HG03159 (cell line): ENCODE measurements at regions not wholly inside any gene's neighbourhood (a gene's known extent, or its start where the extent isn't known, plus 50 kb on each side); places are given as distances from the start of the nearest gene placed in this dataset.

Experiments used
- ATAC-seq: cut with Tn5 transposase; IDR thresholded peaks from one replicate; pipeline ENCODE4 v1.9.1; 2021; ENCODE audit warnings: mild to moderate bottlenecking, moderate library complexity; ENCODE audit not compliant: unreplicated experiment

DNA sequence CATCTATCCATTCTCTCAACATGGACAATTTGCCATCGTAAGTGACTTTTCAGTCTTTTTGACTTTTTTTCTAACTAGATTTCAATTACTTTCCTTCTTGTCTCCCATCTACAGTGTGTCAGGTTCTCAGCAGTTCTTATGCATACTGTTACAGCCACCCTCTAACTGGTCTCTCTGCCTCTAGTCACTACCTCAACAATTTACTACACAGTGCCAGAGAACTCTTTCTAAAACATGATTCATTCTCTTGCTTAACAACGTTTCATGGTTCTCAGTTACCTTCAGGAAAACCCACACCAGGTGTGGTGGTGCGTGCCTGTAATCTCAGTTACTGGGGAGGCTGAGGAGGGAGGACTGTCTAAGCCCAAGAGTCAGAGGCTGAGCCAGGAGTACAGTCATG, 95.4 kb downstream of the DIPK2A start:
- ATAC-seq: no peak

DNA sequence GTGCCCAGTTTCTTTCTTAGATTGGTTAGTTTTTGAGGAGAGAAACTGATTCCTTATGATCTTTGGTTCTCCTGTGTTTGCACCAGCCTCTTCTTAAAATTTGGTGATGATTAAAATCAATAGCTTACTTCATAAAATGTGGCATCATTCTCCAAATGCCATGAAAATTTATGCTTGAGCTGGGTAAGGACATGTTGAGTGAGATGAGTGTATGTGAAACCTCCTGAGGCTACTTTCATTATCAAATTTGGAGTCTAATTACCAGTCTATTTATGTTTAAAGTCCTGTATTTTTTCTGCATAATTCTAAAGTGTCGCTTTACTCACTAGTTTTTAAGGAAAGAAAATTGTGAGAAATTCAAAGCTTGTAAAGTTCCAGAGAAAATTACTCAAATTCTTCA, 102.1 kb downstream of the DIPK2A start:
- no peak for ATAC-seq

DNA sequence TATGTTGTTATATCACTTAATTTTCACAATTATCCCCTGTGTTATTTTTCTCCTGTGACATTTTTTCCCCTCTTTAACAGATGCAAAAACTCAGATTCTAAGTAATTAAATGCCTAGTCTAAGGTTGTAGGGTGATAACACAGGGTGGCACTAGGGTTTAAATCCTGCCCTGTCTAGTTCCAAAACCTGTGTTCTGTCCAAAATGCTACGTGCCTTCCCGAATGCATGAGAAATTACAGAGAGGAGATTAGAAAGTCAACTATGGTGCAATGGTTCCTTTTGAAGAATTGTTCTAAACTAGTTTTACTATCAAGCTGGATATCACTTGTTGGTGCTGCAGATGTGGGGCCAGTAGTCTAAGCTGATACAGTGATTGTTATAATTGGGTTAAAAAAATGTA, 108.0 kb downstream of the DIPK2A start:
- no peak for ATAC-seq

DNA sequence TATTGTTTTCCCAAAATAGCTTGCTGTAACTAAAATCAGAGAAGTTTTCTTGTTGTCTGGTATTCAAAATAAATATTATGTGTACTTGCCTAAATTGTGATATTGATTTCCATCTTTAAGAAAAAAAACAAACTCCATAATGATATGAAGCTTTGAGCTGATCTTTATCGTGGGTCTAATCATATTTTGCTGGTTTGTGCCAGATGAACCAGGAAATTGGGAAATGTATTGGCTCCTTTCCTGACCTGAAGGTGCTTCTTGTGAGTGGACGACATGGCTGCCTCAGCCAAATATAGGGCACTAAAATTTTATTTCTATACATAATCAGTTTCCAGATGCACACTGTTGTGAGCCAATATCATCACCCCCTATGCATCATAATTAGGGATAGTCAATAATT, 113.3 kb downstream of the DIPK2A start:
- ATAC-seq: no peak

DNA sequence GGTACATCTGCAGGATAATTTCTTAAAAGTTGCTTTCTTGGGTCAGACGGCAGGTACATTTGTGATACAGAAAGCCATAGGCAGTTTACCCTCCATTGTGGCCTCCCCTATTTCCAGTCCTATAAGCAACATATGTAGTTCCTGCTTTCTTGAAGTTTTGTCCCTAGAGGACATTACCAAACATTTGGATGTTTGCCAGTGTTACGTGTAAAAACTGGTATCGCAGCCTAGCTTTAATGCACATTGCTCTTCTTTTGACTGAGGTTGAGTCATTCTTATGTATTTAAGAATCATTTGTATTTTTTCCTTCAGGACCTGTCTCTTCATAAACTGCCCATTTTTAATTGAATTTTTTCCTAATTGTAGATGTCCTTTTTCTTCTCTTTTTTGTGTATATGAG, 114.3 kb downstream of the DIPK2A start:
- ATAC-seq: no peak

DNA sequence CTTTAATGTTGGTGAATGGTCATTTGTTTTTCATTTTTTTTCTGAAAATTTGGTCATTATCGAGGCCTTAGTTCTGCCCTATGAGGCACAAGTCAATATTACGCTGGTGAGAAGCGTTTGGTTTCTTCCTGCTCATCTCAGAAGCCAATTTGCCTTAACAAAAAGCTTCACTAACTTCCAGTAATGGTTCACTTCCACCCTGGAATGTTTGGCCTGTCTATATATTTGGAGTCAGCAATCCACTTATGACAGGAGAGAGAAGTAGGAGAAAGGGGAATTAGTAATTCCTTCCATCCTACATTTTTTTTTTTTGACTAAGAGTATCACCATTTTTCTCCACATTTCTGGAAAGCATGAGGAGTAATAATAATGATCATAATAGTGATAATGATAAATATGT, 124.4 kb downstream of the DIPK2A start:
- ATAC-seq: no peak

DNA sequence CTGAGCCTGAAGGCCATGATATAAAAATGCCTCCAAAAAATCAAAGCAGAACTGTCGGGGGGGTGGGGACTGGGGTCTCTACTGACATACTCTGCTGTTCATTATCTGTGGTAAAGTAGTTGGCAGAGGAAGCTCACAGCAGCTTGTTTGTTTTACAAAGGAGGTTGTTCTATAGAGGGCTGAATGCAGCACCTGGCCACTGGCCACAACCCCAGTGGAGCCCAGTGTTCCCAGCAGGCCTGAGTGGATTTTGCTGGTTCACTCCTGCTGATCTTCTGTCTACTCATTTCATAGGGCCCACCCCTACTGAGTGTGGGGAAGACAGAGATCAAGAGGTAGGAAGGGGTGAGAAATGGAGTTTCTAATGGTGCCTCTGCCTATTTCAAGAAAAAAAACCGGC, 125.5 kb downstream of the DIPK2A start:
- ATAC-seq: no peak

DNA sequence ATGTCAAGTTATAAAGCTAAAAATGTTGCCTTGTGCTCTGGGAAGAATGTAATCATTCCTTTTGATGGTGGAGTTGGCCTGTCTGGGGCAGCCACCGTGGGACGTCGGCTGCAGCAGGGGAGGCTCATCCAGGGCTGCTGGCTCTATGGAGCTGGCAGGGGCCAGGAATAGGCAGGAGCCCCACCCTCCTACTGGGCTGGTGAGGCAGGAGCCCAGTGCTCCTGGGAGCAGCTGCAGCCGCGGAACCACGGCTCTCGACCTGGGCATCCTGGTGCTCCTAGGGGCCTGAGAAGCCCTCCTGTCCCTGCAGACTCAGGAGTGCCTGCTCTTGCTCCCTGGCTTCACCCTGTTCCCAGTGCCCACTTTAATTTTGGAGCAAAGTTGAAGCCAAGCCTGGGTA, 127.1 kb downstream of the DIPK2A start:
- no peak for ATAC-seq

DNA sequence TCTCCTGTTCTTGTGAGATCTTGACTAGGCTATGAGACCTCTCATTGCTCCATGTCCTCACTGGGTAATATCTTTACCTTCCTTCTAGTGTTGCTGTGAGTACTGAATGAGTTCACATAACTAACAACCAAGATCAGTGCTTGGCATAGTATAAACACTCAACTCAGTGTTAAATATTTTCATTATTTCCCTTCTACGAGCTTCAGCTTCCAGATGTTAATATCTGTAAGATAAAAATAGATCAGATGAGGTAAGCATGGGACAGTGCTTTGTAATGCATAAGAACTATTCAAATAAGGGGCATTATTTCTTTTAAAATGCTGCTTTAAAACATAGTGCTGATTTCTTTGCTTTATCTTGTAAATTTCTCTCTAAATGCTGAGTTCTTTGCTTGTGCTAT, 130.8 kb downstream of the DIPK2A start:
- ATAC-seq: no peak

DNA sequence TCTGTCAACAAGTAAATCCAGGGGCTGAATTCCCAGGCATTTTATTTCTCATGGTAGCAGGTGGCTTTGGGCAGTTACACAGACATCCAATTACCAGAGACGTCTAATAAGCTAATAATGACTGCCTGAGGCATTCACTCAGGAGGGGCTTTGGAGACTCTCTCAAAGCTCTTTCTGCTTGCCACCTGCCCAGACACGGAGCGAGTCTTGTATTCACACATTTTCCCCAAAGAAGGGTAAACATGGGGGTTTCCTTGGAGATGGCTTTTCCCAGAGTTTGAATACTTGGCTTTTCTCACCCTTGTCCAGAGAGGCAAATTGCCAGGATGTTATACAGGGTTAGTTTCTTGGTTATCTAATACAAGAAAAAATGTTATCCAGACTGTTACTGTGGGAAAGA, 132.6 kb downstream of the DIPK2A start:
- no peak for ATAC-seq

DNA sequence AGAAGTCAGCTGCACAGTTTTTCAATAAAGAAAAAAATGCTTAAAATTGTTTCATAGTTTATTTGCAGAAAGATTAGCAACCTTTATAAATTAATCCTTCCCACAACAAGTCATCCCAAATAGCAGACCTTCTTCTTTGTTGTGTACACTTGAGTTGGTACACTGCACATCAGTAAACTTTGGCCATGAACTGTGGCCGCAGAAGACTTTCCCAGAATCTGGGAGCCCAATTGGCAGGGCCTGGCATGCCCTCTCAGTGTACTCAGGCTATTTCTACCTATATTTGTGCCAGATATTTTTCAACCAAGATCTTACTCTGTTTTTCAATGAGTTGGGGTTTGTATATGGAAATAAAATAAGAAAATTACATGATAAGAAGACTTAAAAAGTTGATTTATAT, 133.1 kb downstream of the DIPK2A start:
- ATAC-seq: no peak

DNA sequence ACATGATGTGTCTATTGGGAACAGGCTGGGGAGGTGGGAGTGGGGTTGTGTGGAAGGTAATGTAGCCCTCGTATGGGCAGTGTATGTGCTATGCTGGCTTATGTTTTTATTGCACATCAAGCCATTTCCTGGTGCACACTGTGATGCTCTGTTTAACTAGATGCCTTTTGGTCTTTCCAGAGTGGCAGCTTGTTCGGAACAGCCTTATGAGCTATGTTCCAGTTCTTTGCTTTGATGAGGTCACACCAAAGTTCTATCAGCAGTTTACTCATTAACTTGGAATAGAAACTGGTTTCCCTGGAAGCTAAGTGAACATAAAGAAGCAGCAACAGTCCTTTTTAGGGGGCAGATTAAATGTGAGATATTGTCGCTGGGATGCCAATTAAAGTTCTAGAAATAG, 133.9 kb downstream of the DIPK2A start:
- no peak for ATAC-seq

DNA sequence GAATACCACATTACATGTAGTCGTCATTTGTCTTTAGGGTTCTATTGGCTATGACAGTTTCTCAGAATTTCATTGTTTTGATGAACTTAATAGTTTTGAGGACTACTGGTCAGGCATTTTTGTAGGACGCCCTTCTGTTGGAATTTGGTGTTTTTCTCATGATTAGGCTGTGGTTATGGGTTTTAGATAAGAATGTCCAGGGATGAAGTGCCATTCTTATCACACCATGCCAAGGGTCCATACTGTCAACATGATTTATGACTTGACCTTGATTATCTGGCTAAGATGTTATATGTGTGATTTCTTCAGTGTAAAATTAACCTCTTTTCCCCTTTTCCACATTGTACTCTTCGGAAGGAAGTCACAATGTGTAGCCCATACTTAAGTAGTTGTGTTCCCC, 135.3 kb downstream of the DIPK2A start:
- ATAC-seq: no peak

DNA sequence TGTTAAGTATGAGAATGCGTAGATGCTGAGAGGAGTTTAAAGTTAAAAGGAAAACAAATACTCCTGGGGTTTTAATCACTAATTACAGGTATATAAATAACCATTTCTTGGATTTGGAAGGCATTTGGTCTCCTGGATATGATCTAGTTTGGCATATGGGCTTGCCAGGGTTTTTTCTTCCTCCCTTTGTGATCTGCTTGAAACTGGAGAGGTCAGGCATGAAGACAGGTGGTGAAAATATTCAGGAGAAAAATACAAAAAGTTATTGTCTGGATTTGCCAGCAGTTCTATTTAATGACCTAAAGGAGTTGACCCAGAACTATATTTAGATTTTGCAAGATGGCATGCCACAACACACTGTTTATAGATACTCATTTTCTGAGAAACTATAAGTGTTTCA, 136.3 kb downstream of the DIPK2A start:
- ATAC-seq: no peak

DNA sequence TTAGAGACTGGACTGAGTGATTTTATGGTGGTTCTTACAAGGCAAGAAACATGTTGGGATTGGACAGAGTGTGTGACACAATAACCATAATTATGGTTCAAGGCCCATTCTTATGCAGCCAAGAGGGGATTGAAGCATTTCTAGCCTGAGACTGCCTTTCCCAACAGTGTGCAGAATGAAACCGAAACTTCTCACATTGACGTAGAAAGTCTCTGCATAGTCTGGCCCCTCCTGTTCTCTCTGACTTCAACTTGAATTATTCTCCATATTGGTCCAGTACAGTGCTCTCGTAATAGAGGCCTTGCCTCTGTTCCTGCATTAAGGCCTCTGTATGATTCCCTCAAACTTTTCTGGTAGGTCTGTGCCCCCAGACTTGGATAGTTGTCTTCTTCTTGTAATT, 138.3 kb downstream of the DIPK2A start:
- ATAC-seq: peak; percentile 92

DNA sequence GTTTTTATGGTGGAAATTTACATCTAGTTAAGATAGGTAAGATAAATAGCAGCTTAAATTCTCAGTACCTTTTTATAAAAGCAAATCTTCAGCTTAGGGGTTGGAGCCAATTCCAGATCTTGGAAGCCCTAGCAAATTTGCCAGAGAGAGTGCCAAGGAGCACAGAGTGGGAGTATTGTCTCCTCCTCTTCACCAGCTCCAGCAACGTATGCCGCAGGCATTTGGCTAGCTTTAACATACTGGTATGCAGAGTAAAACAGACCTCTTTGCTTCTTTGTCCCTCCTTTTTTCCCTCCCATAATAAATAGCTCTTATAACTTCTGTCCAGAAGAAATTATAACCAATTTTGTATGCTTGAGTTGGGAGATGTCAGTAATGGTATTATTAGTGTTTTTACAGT, 140.4 kb downstream of the DIPK2A start:
- no peak for ATAC-seq

DNA sequence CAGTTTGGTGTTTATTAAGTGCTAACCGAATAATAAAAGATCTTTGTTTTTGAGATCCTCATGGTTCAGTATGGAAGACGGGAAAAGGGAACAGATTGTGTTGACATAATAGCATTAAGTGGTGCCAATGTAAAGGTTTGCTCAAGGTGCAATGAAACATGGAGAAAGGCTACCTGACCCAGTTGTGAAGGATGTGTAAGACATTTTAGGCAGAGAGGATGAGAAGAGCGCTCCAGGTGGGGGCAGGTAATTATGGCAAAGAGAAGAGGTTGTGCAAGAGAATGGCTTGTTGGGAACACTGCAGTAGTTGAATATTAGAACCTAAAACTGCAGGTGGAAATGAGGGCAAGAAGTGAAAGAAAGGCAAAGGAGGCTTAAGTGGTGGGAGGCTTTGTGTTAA, 140.8 kb downstream of the DIPK2A start:
- no peak for ATAC-seq

DNA sequence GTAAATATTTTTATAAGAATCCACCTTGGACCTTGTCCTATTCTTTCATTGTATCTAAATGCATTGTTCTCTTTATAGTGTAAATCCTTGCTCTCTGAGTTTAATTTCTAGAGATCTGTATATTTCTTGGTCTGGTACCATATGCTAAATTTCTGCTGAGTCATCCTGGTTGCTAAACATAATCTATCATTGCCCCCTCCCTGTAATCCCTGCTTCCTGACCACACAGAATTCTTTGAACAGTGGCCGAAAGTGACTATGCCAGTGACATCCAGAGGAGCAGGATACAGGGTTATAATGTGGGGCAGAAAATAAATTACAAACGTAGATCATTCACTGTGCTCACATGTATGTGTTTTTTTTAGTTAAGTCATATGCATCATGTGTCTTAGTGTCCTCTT, 143.1 kb downstream of the DIPK2A start:
- no peak for ATAC-seq

DNA sequence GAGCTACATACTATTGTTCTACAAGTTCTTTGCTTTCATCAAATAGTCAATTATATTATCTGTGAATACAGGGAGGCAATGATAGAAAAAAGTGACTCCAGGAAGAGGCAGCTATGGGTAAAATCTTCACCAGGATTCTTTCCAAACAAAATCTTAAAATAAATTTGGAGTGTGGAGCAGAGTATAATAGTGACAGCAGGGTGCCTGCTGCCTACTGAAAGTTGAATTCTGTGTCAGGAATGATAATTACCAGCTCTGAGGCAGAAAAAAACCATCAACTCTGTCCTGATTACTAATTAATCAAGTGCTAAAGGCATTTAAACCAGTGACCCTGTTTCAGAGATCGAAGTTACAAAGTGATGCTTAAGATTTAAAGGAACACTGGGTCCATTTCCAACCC, 148.0 kb downstream of the DIPK2A start:
- no peak for ATAC-seq

DNA sequence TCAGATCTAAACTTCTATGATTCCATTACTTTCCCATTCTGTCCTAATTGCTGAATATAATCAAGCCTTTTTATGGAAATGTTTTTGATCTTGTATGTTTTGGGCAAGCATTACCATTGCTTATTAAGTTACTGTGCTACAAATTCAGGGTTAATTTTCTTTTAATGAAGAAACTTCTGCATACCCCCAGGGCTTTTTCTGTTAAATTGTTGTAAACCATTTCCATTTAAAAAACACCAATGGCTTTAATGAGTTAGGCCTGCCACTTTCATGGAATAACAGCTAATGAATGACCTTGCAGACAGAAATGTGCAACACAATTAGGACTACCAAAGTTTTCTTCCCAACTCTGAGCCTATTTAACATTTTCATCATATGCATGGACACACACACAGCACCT, 150.0 kb downstream of the DIPK2A start:
- no peak for ATAC-seq

DNA sequence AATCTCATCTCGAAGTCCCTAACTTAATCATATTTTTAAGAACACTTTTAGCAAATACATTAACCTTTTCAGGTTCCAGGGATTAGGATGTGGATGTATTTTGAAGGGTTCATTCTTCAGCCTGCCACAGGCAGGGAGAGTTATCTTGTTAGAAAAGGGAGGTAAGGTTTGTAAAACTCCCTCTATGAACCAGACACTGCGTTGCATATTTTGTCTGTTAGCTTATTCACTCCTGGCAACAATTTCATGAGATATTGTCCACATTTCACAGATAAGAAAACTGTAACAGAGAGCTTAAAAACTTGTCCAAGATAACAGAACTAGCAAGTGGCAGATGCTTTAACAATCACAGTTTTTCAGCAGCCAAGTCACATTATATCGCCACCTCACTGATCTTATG, 155.4 kb downstream of the DIPK2A start:
- no peak for ATAC-seq

DNA sequence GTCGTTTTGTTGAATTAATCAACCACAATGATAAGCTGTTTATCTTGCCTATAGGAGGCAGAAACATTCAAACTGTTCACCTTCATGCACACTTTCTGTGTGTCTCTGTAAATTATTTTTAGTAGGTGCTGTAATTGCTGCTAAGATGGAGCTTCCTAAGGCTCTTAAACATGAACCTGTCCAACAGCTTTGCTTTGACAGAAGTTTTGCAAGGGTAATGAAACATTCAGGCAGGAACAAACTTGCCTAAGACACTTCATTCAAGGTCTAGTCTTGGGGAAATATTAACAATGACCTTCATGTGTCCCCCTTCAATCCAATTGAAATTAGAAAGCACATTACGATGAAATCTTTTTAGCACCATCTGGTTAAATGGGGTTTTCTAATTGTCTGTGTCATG, 156.1 kb downstream of the DIPK2A start:
- ATAC-seq: peak; percentile 8

DNA sequence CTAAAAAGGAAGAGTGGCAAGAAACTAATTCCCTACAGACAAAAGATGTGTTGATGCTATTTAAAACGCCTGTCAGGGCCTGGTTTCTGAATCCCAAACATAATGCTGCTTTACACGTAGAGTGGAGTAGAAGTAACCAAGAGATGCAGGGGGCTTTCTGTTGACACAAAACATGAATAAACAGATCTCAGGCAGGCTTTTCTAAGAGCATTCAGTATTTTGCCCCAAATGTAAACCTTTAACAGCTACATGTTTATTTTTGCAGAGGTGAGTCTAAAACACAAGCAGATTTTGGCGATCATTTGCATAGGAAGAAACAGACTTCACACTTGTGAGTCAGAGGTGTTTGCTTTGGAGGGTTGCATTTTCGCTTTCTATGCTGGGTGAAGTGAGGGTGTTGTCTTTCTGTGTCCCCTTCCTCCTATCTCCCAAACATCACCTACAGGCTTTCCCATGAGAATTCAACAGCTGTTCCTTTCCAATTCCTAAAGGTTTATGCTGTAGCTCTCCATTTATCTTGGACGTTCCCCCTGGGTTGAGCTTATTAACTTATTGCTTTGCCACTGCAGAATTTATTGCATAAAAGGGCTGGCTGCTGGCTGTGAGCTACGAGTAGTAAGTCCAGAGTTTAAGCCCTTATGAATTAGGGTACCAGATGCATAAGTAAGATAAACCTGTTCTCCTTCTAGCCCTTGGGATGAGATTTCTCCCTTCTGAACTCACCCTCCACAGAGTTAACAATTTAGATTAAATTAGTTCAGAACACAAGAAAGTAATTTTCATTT, 156.7 kb downstream of the DIPK2A start:
- peak; percentile 99 for ATAC-seq
